WERI-Rb-1 (cell line): ENCODE measurements at regions not wholly inside any gene's neighbourhood (a gene's known extent, or its start where the extent isn't known, plus 50 kb on each side); places are given as distances from the start of the nearest gene placed in this dataset.
"Not testable (repeated sequence)": the region's sequence is repeated elsewhere in the genome, so short reads cannot be mapped to it uniquely, and the experiment has no call there.

ENCODE experiments used
- DNase-seq: peaks from one replicate; pipeline ENCODE4 v3.0.0-alpha.2; 2020
- H3K27ac ChIP-seq: fragments of 250-450 bp; sonication (Bioruptor Pico); 2 replicates; pipeline ENCODE4 v1.5.1; 2020; ENCODE audit warnings: mild to moderate bottlenecking, moderate library complexity
- H3K27me3 ChIP-seq: fragments of 250-450 bp; sonication (Bioruptor Pico); 2 replicates; pipeline ENCODE4 v1.5.1; 2021; ENCODE audit warnings: mild to moderate bottlenecking, low read depth, moderate library complexity; ENCODE audit not compliant: insufficient read depth, severe bottlenecking
- H3K36me3 ChIP-seq: fragments of 250-450 bp; sonication (Bioruptor Pico); 2 replicates; pipeline ENCODE4 v1.5.1; 2020; ENCODE audit warnings: mild to moderate bottlenecking, moderate library complexity
- H3K4me3 ChIP-seq: 2 replicates; pipeline ENCODE4 v1.5.1; 2011; ENCODE audit warnings: low read depth, mild to moderate bottlenecking, control low read depth, low read length
- H3K9me3 ChIP-seq: fragments of 250-450 bp; sonication (Bioruptor Pico); 2 replicates; pipeline ENCODE4 v1.5.1; 2021; ENCODE audit warnings: mild to moderate bottlenecking, moderate library complexity; ENCODE audit not compliant: severe bottlenecking
- TF ChIP-seq, protein P1 (sequence below): IDR thresholded peaks from 2 replicates; pipeline ENCODE4 v1.5.1; 2011; ENCODE audit warnings: low read depth, mild to moderate bottlenecking, control low read depth, inconsistent platforms, low read length

DNA sequence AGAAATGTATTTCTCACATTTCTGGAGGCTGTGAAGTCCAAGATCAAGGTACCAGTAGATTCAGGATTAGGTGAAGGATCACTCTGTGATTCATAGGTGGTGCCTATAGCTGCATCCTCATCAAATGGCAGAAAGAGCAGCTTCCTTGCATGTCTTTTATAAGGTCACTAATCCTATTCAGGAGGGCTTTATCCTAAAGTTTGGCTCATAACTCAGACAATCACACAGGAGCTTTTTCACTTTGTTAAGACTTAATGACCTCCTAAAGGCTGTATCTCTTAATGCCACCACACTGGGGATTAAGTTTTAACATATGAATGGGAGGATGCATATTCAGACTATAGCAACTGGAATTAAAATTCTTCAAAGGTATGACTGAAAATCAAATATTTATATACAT, 861.1 kb downstream of the DACH1 start:
- Histone ChIP-seq H3K27me3 (no peaks in the 10 kb centered on the region), H3K4me3 (no peak overlapping the region), H3K9me3 (no peaks in the 10 kb centered on the region), H3K27ac (no peak overlapping the region), H3K36me3 (no peaks in the 10 kb centered on the region)
- DNase-seq = no peak
- TF ChIP-seq, protein P1, sequence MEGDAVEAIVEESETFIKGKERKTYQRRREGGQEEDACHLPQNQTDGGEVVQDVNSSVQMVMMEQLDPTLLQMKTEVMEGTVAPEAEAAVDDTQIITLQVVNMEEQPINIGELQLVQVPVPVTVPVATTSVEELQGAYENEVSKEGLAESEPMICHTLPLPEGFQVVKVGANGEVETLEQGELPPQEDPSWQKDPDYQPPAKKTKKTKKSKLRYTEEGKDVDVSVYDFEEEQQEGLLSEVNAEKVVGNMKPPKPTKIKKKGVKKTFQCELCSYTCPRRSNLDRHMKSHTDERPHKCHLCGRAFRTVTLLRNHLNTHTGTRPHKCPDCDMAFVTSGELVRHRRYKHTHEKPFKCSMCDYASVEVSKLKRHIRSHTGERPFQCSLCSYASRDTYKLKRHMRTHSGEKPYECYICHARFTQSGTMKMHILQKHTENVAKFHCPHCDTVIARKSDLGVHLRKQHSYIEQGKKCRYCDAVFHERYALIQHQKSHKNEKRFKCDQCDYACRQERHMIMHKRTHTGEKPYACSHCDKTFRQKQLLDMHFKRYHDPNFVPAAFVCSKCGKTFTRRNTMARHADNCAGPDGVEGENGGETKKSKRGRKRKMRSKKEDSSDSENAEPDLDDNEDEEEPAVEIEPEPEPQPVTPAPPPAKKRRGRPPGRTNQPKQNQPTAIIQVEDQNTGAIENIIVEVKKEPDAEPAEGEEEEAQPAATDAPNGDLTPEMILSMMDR = no peak

DNA sequence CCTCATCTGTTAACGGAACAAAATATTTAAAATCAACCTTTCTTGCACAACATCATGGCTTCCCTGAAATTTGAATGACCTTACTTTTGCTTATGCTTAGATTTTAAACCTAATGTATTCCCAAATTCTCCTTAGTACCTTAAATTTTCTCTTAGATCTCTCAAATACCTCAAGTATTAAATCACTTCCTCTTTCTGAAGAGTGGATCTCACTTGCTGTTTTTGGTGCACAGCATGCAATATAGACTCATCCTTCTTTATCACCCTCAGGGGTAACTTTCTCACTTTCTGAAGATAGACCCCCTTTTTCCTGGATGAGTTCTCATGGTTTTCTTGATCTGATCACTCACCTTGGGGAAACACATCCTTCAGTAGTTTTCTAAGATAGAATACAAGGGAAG, 871.7 kb downstream of the DACH1 start:
- TF ChIP-seq, protein P1 = no peak
- no peak overlapping the region for H3K27ac ChIP-seq
- H3K36me3 ChIP-seq = no peaks in the 10 kb centered on the region
- H3K27me3 ChIP-seq = no peaks in the 10 kb centered on the region
- no peaks in the 10 kb centered on the region for H3K9me3 ChIP-seq
- no peak overlapping the region for H3K4me3 ChIP-seq
- DNase-seq = no peak

DNA sequence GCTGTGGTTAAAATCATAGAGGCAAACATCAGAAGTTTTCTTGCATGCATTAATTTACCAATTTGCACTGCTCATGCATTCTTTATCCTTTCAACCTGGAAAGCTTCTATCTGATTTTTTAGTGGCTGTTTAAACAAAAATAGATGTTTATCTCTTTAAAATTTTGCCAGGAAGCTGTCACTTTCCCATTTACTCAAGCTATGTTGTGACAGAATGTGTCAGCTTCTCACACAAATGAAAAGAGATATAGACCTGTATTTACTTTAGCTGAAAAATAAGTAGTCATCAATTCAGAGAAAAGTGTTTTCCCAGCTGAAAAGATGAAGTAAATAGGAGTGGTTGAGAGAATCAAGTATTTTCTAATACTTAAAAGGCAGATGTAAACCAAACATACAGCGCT, 872.8 kb downstream of the DACH1 start:
- TF ChIP-seq, protein P1 = no peak
- Histone ChIP-seq H3K9me3 (no peaks in the 10 kb centered on the region), H3K27ac (no peak overlapping the region), H3K36me3 (no peaks in the 10 kb centered on the region), H3K4me3 (no peak overlapping the region), H3K27me3 (no peaks in the 10 kb centered on the region)
- no peak for DNase-seq

DNA sequence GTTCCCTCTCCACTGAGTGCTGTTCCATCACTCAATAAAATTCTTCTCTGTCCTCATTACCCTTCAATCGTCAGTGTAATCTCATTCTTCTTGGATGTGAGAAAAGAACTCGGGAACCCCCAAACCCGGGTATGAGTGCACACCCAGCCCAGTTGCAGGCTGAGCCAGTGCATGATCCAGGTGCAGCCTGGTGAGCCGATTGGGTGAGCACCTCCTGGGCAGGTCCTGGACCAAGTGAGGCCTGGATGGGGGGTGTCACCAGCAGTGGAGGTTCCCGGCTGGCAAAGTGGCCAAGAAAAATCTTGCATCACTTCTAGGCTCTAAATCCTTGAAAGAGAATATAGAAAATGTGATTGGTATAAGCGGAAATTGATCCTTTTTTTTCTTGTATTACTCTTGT, 878.8 kb upstream of the KLHL1 start:
- TF ChIP-seq, protein P1 = no peak
- DNase-seq = no peak
- H3K36me3 ChIP-seq = no peaks in the 10 kb centered on the region
- H3K9me3 ChIP-seq = no peaks in the 10 kb centered on the region
- no peak overlapping the region for H3K4me3 ChIP-seq
- H3K27ac ChIP-seq = no peak overlapping the region
- no peaks in the 10 kb centered on the region for H3K27me3 ChIP-seq

DNA sequence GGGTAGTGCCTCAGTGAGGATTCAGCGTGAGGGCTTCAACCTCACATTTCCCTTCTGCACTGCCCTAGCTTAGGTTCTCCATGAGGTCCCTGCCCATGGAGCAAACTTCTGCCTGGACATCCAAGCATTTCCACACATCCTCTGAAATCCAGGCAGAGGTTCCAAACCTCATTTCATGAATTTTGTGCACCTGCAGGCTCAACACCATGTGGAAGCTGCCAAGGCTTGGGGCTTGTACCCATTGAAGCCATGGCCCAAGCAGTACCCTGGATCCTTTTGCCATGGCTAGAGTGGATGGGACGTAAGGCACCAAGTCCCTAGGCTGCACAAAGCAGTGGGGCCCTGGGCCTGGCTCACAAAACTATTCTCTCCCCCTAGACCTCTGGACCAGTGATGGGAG, 877.1 kb upstream of the KLHL1 start:
- no peaks in the 10 kb centered on the region for H3K27me3 ChIP-seq
- no peak for DNase-seq
- TF ChIP-seq, protein P1 = no peak
- no peaks in the 10 kb centered on the region for H3K36me3 ChIP-seq
- H3K4me3 ChIP-seq = no peak overlapping the region
- no peaks in the 10 kb centered on the region for H3K9me3 ChIP-seq
- no peak overlapping the region for H3K27ac ChIP-seq

DNA sequence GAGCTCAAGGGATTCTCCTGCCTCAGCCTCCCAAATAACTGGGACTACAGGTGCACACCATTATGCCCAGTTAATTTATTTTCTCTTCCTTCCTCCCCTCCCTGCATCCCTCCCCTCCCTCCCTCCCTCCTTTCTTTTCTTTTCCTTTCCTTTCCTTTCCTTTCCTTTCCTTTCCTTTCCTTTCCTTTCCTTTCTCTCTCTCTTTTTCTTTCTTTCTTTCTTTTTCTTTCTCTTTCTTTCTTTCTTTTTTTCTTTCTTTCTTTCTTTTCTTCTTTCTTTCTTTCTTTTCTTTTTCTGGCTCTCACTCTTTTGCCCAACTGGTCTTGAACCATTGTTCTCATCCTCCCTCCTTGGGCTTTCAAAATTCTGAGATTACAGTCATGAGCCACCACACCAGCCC, 873.0 kb upstream of the KLHL1 start:
- H3K27me3 ChIP-seq, DNase-seq, H3K36me3 ChIP-seq, H3K9me3 ChIP-seq, H3K27ac ChIP-seq, H3K4me3 ChIP-seq: not testable (repeated sequence)
